Kasumi-1 (cell line): ENCODE measurements at regions not wholly inside any gene's neighbourhood (a gene's known extent, or its start where the extent isn't known, plus 50 kb on each side); places are given as distances from the start of the nearest gene placed in this dataset.
A peak's percentile ranks its signal among the peaks of the same experiment; 100 is the strongest.

Experiments
- DNase-seq, 2 experiments: peaks; one replicate each; lab custom pipeline; 2025; lab: John Stamatoyannopoulos, UW

GRCh38 chr9:110143485-110143884 is 64.5 kb downstream of the C9orf152 start:
- DNase-seq = no peak

- DNase-seq = peak in 1 of 2 experiments; percentile 17
Measured at GRCh38 chr9:110143950-110144545, 63.9 kb downstream of the C9orf152 start.

GRCh38 chr9:110146373-110146772 is 61.6 kb downstream of the C9orf152 start:
- DNase-seq = no peak

GRCh38 chr9:110148384-110148783 is 59.6 kb downstream of the C9orf152 start:
- no peak for DNase-seq

GRCh38 chr9:110148891-110149290 is 59.1 kb downstream of the C9orf152 start:
- no peak for DNase-seq
